Mesendoderm (in vitro differentiated cells): ENCODE measurements at regions not wholly inside any gene's neighbourhood (a gene's known extent, or its start where the extent isn't known, plus 50 kb on each side); places are given as distances from the start of the nearest gene placed in this dataset.

Experiments
- DNase-seq: peaks from one replicate; pipeline ENCODE4 v3.0.0; 2013
- H2AK5ac ChIP-seq: 2 replicates; pipeline ENCODE4 v1.6.1; 2013; ENCODE audit warnings: low read length, inconsistent platforms
- H2BK120ac ChIP-seq: 2 replicates; pipeline ENCODE4 v1.6.1; 2013; ENCODE audit warnings: low read depth, mild to moderate bottlenecking, low read length, moderate library complexity, mixed read lengths
- H2BK15ac ChIP-seq: replicated peaks from 2 replicates; pipeline ENCODE4 v1.6.1; 2013; ENCODE audit warnings: low read depth, mild to moderate bottlenecking, moderate library complexity
- H2BK5ac ChIP-seq: 2 replicates; pipeline ENCODE4 v1.6.1; 2013; ENCODE audit warnings: low read length, inconsistent platforms
- H3K18ac ChIP-seq: 2 replicates; pipeline ENCODE4 v1.6.1; 2013; ENCODE audit warnings: mild to moderate bottlenecking, low read length, mixed read lengths
- H3K23ac ChIP-seq: one replicate; pipeline ENCODE4 v1.6.1; 2013; ENCODE audit warnings: low read length
- H3K27ac ChIP-seq: 2 replicates; pipeline ENCODE4 v1.5.1; 2013; ENCODE audit warnings: low read depth, mild to moderate bottlenecking, inconsistent platforms, low read length, moderate library complexity
- H3K27me3 ChIP-seq: 2 replicates; pipeline ENCODE4 v1.6.1; 2013; ENCODE audit warnings: low read length, control low read depth, mild to moderate bottlenecking, inconsistent platforms; ENCODE audit not compliant: insufficient read depth, poor library complexity
- H3K36me3 ChIP-seq: 2 replicates; pipeline ENCODE4 v1.6.1; 2013; ENCODE audit warnings: low read length, inconsistent platforms; ENCODE audit not compliant: control insufficient read depth, insufficient read depth
- H3K4ac ChIP-seq: one replicate; pipeline ENCODE4 v1.6.1; 2013; ENCODE audit warnings: low read depth, mild to moderate bottlenecking, low read length, moderate library complexity
- H3K4me1 ChIP-seq: 2 replicates; pipeline ENCODE4 v1.6.1; 2013; ENCODE audit warnings: low read depth, low read length, inconsistent platforms; ENCODE audit not compliant: control insufficient read depth
- H3K4me2 ChIP-seq: 2 replicates; pipeline ENCODE4 v1.6.1; 2013; ENCODE audit warnings: low read length
- H3K4me3 ChIP-seq: 2 replicates; pipeline ENCODE4 v1.5.1; 2013; ENCODE audit warnings: mild to moderate bottlenecking, low read length
- H3K56ac ChIP-seq: one replicate; pipeline ENCODE4 v1.6.1; 2013; ENCODE audit warnings: low read length
- H3K79me1 ChIP-seq: 2 replicates; pipeline ENCODE4 v1.6.1; 2013; ENCODE audit warnings: low read length, inconsistent platforms
- H3K79me2 ChIP-seq: 2 replicates; pipeline ENCODE4 v1.6.1; 2013; ENCODE audit warnings: mild to moderate bottlenecking, low read length; ENCODE audit not compliant: control insufficient read depth, insufficient read depth
- H3K9ac ChIP-seq: 2 replicates; pipeline ENCODE4 v1.6.1; 2013; ENCODE audit warnings: low read length, inconsistent platforms
- H4K5ac ChIP-seq: one replicate; pipeline ENCODE4 v1.6.1; 2013; ENCODE audit warnings: low read length
- H4K8ac ChIP-seq: one replicate; pipeline ENCODE4 v1.6.1; 2013; ENCODE audit warnings: low read depth, mild to moderate bottlenecking, control low read depth, low read length, moderate library complexity
- WGBS: extraction: QIAGEN DNeasy Blood & Tissue Kit; methylation state at CpG from one replicate; pipeline ENCODE4 v1.1.7; 2013; ENCODE audit warnings: low lambda C conversion rate, missing lambda C conversion rate; ENCODE audit not compliant: insufficient coverage; ENCODE audit errors: extremely low coverage; 5-methylcytosine and 5-hydroxymethylcytosine counted together

GRCh38 chr3:34724916-34725499 is 914.3 kb upstream of the ARPP21 start:
- Histone ChIP-seq H4K8ac (no peak overlapping the region), H3K18ac (no peak overlapping the region), H3K27ac (no peak overlapping the region), H2BK120ac (no peak overlapping the region), H3K79me1 (no peaks in the 10 kb centered on the region), H4K5ac (no peak overlapping the region), H3K4ac (no peak overlapping the region), H3K23ac (no peak overlapping the region), H2AK5ac (no peak overlapping the region), H2BK15ac (peak overlapping the region; percentile 57), H2BK5ac (no peak overlapping the region), H3K56ac (no peak overlapping the region), H3K4me1 (no peaks in the 10 kb centered on the region), H3K4me2 (no peak overlapping the region), H3K79me2 (no peaks in the 10 kb centered on the region), H3K4me3 (no peak overlapping the region), H3K36me3 (no peaks in the 10 kb centered on the region), H3K27me3 (no peaks in the 10 kb centered on the region), H3K9ac (no peak overlapping the region)
- DNase-seq: no peak
- no CpG with 5 or more reads among the region's 3 CpGs for WGBS

- H3K27ac ChIP-seq: no peak overlapping the region
Observed at GRCh38 chr3:34725774-34726173, 913.6 kb upstream of the ARPP21 start.

GRCh38 chr3:34727700-34728099 is 911.6 kb upstream of the ARPP21 start:
- Histone ChIP-seq H3K4me1 (no peaks in the 10 kb centered on the region), H3K27ac (no peak overlapping the region), H3K18ac (no peak overlapping the region), H4K8ac (no peak overlapping the region), H3K23ac (no peak overlapping the region), H3K36me3 (no peaks in the 10 kb centered on the region), H3K4ac (no peak overlapping the region), H3K79me1 (no peaks in the 10 kb centered on the region), H2BK15ac (no peak overlapping the region), H3K79me2 (no peaks in the 10 kb centered on the region), H2BK5ac (no peak overlapping the region), H2AK5ac (no peak overlapping the region), H3K9ac (no peak overlapping the region), H3K27me3 (no peaks in the 10 kb centered on the region), H2BK120ac (no peak overlapping the region), H3K4me3 (no peak overlapping the region), H4K5ac (no peak overlapping the region), H3K4me2 (no peak overlapping the region), H3K56ac (no peak overlapping the region)
- no peak for DNase-seq
- no CpG with 5 or more reads among the region's 2 CpGs for WGBS

More at GRCh38 chr3:34725774-34726173, 913.6 kb upstream of the ARPP21 start:
- Histone ChIP-seq H2BK5ac (no peak overlapping the region), H3K18ac (peak overlapping the region; percentile 87), H3K79me2 (no peaks in the 10 kb centered on the region), H4K5ac (no peak overlapping the region), H3K23ac (no peak overlapping the region), H2BK15ac (peak overlapping the region; percentile 57), H3K36me3 (no peaks in the 10 kb centered on the region), H4K8ac (no peak overlapping the region), H2AK5ac (no peak overlapping the region), H2BK120ac (peak overlapping the region; percentile 23), H3K4me2 (no peak overlapping the region), H3K4me3 (no peak overlapping the region), H3K27me3 (no peaks in the 10 kb centered on the region), H3K56ac (no peak overlapping the region), H3K4me1 (no peaks in the 10 kb centered on the region), H3K4ac (peak overlapping the region; percentile 55), H3K79me1 (no peaks in the 10 kb centered on the region), H3K9ac (no peak overlapping the region)
- peak; percentile 25 for DNase-seq
- WGBS: no CpG with 5 or more reads among the region's 2 CpGs

- Histone ChIP-seq H2BK120ac (no peak overlapping the region), H3K36me3 (no peaks in the 10 kb centered on the region), H3K27me3 (no peaks in the 10 kb centered on the region), H3K9ac (no peak overlapping the region), H3K18ac (no peak overlapping the region), H3K27ac (no peak overlapping the region), H2BK5ac (no peak overlapping the region), H3K23ac (no peak overlapping the region), H4K5ac (no peak overlapping the region), H4K8ac (no peak overlapping the region), H3K4me1 (no peaks in the 10 kb centered on the region), H3K4me3 (no peak overlapping the region), H3K56ac (no peak overlapping the region), H2AK5ac (no peak overlapping the region), H3K79me1 (no peaks in the 10 kb centered on the region), H3K4ac (no peak overlapping the region), H3K4me2 (no peak overlapping the region), H3K79me2 (no peaks in the 10 kb centered on the region), H2BK15ac (no peak overlapping the region)
- WGBS: no CpG with 5 or more reads among the region's 1 CpG
- no peak for DNase-seq
Observed at GRCh38 chr3:34742151-34742550, 897.2 kb upstream of the ARPP21 start.

- H2BK15ac ChIP-seq: no peak overlapping the region
- no peak overlapping the region for H4K8ac ChIP-seq
- no peak overlapping the region for H3K4me2 ChIP-seq
- no peaks in the 10 kb centered on the region for H3K79me1 ChIP-seq
- no peak overlapping the region for H3K23ac ChIP-seq
- H3K4ac ChIP-seq: no peak overlapping the region
- no peak overlapping the region for H3K56ac ChIP-seq
- no peak overlapping the region for H2BK120ac ChIP-seq
- DNase-seq: no peak
- WGBS: no CpG with 5 or more reads among the region's 9 CpGs
- H3K79me2 ChIP-seq: no peaks in the 10 kb centered on the region
- H3K27ac ChIP-seq: no peak overlapping the region
- H3K9ac ChIP-seq: no peak overlapping the region
- H2BK5ac ChIP-seq: no peak overlapping the region
- H3K4me1 ChIP-seq: no peaks in the 10 kb centered on the region
- H2AK5ac ChIP-seq: no peak overlapping the region
- H4K5ac ChIP-seq: no peak overlapping the region
- H3K36me3 ChIP-seq: no peaks in the 10 kb centered on the region
- H3K4me3 ChIP-seq: no peak overlapping the region
- no peak overlapping the region for H3K18ac ChIP-seq
- H3K27me3 ChIP-seq: no peaks in the 10 kb centered on the region
Observed at GRCh38 chr3:34758630-34759261, 880.6 kb upstream of the ARPP21 start.

- Histone ChIP-seq H3K23ac (no peak overlapping the region), H3K27ac (no peak overlapping the region), H2BK120ac (no peak overlapping the region), H3K18ac (no peak overlapping the region), H3K27me3 (no peaks in the 10 kb centered on the region), H3K79me2 (no peaks in the 10 kb centered on the region), H4K5ac (no peak overlapping the region), H3K4me1 (peaks cover 2% of the 10 kb centered on the region), H3K4me3 (no peak overlapping the region), H2BK5ac (no peak overlapping the region), H3K36me3 (no peaks in the 10 kb centered on the region), H3K9ac (no peak overlapping the region), H3K79me1 (no peaks in the 10 kb centered on the region), H3K56ac (no peak overlapping the region), H4K8ac (no peak overlapping the region), H3K4me2 (no peak overlapping the region), H3K4ac (no peak overlapping the region), H2BK15ac (no peak overlapping the region), H2AK5ac (no peak overlapping the region)
- no peak for DNase-seq
- no CpG with 5 or more reads among the region's 4 CpGs for WGBS
Observed at GRCh38 chr3:34777386-34777785, 861.9 kb upstream of the ARPP21 start.
